GM18517 (cell line): ENCODE measurements at regions not wholly inside any gene's neighbourhood (a gene's known extent, or its start where the extent isn't known, plus 50 kb on each side); places are given as distances from the start of the nearest gene placed in this dataset.
"Not testable (repeated sequence)": the region's sequence is repeated elsewhere in the genome, so short reads cannot be mapped to it uniquely, and the experiment has no call there.

Experiments used
- ATAC-seq: cut with Tn5 transposase; IDR thresholded peaks from one replicate; pipeline ENCODE4 v1.9.1; 2021; ENCODE audit warnings: mild to moderate bottlenecking, moderate library complexity; ENCODE audit not compliant: unreplicated experiment

GRCh38 chr12:124675881-124676713 lies 108.7 kb upstream of the NCOR2 start:
- ATAC-seq = no peak

- no peak for ATAC-seq
These were observed 107.5 kb upstream of the NCOR2 start for GRCh38 chr12:124674937-124675336.

GRCh38 chr12:124673801-124674617 lies 106.6 kb upstream of the NCOR2 start:
- no peak for ATAC-seq

- not testable (repeated sequence) for ATAC-seq
These were observed 101.9 kb upstream of the NCOR2 start for GRCh38 chr12:124669271-124669721.

GRCh38 chr12:124668602-124669001 lies 101.2 kb upstream of the NCOR2 start:
- no peak for ATAC-seq

- ATAC-seq = no peak
These were observed 100.3 kb upstream of the NCOR2 start for GRCh38 chr12:124667506-124668326.

- ATAC-seq = no peak
These were observed 99.4 kb upstream of the NCOR2 start for GRCh38 chr12:124666722-124667259.

- no peak for ATAC-seq
These were observed 98.1 kb upstream of the NCOR2 start for GRCh38 chr12:124665511-124665910.

- no peak for ATAC-seq
These were observed 97.1 kb upstream of the NCOR2 start for GRCh38 chr12:124664395-124665111.

GRCh38 chr12:124663771-124664366 lies 96.5 kb upstream of the NCOR2 start:
- no peak for ATAC-seq

- no peak for ATAC-seq
These were observed 95.8 kb upstream of the NCOR2 start for GRCh38 chr12:124663206-124663605.

- no peak for ATAC-seq
These were observed 93.9 kb upstream of the NCOR2 start for GRCh38 chr12:124661341-124661740.

GRCh38 chr12:124660851-124661250 lies 93.4 kb upstream of the NCOR2 start:
- no peak for ATAC-seq

GRCh38 chr12:124658806-124659402 lies 91.5 kb upstream of the NCOR2 start:
- ATAC-seq = no peak

GRCh38 chr12:124658302-124658701 lies 90.9 kb upstream of the NCOR2 start:
- no peak for ATAC-seq

GRCh38 chr12:124656947-124657434 lies 89.6 kb upstream of the NCOR2 start:
- ATAC-seq = no peak

- ATAC-seq = no peak
These were observed 88.5 kb upstream of the NCOR2 start for GRCh38 chr12:124655698-124656516.

- ATAC-seq = no peak
These were observed 87.8 kb upstream of the NCOR2 start for GRCh38 chr12:124655048-124655697.
